ENCODE measurements at regions not wholly inside any gene's neighbourhood (a gene's known extent, or its start where the extent isn't known, plus 50 kb on each side); places are given as distances from the start of the nearest gene placed in this dataset.

DNA sequence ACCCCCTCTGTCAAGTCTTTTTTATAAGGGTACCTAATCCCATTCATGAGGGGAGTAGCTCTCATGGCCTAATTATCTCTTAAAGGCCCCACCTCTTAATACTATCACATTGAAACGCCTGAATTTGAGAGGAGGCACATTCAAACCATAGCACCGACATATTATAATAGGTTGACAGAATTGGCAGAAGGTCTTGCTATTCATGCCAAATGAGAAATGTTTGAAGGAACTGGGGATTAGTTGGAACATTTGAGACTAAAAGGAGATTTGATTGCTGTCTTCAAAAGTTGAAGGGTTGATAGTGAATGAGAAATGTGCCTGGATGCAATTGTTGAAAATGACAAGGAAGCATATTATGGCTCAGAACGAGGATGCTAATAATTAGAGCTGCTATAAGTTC is 331.1 kb downstream of the ATP23 start:
- no peak for TF ChIP-seq POLR2A (IDR thresholded peaks at IDR 0.05)
- TF ChIP-seq, protein P1, sequence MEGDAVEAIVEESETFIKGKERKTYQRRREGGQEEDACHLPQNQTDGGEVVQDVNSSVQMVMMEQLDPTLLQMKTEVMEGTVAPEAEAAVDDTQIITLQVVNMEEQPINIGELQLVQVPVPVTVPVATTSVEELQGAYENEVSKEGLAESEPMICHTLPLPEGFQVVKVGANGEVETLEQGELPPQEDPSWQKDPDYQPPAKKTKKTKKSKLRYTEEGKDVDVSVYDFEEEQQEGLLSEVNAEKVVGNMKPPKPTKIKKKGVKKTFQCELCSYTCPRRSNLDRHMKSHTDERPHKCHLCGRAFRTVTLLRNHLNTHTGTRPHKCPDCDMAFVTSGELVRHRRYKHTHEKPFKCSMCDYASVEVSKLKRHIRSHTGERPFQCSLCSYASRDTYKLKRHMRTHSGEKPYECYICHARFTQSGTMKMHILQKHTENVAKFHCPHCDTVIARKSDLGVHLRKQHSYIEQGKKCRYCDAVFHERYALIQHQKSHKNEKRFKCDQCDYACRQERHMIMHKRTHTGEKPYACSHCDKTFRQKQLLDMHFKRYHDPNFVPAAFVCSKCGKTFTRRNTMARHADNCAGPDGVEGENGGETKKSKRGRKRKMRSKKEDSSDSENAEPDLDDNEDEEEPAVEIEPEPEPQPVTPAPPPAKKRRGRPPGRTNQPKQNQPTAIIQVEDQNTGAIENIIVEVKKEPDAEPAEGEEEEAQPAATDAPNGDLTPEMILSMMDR (IDR thresholded peaks at IDR 0.05) = no peak
